T-helper 1 cell treated with Interleukin-12 subunit alpha and Interleukin-12 subunit beta and Interleukin-4 antibody, amounts not matched to agents 30 μg/mL and 1 μg/mL, for 36 hours (primary cell): ENCODE measurements at regions not wholly inside any gene's neighbourhood (a gene's known extent, or its start where the extent isn't known, plus 50 kb on each side); places are given as distances from the start of the nearest gene placed in this dataset.
"Not testable (repeated sequence)": the region's sequence is repeated elsewhere in the genome, so short reads cannot be mapped to it uniquely, and the experiment has no call there.

Experiments
- H3K27ac Mint-ChIP-seq: one replicate; pipeline ENCODE4 v1.8.0; 2021; ENCODE audit warnings: mild to moderate bottlenecking, mixed read lengths
- H3K27me3 Mint-ChIP-seq: one replicate; pipeline ENCODE4 v1.8.0; 2021; ENCODE audit warnings: low read depth, mixed read lengths
- H3K36me3 Mint-ChIP-seq: one replicate; pipeline ENCODE4 v1.8.0; 2021; ENCODE audit warnings: low read depth, mixed read lengths
- H3K4me1 Mint-ChIP-seq: one replicate; pipeline ENCODE4 v1.8.0; 2021; ENCODE audit warnings: low read depth, mixed read lengths
- H3K4me3 Mint-ChIP-seq: one replicate; pipeline ENCODE4 v1.8.0; 2021; ENCODE audit warnings: mild to moderate bottlenecking, moderate library complexity, mixed read lengths
- H3K9me3 Mint-ChIP-seq: one replicate; pipeline ENCODE4 v1.8.0; 2021; ENCODE audit warnings: mixed read lengths

DNA sequence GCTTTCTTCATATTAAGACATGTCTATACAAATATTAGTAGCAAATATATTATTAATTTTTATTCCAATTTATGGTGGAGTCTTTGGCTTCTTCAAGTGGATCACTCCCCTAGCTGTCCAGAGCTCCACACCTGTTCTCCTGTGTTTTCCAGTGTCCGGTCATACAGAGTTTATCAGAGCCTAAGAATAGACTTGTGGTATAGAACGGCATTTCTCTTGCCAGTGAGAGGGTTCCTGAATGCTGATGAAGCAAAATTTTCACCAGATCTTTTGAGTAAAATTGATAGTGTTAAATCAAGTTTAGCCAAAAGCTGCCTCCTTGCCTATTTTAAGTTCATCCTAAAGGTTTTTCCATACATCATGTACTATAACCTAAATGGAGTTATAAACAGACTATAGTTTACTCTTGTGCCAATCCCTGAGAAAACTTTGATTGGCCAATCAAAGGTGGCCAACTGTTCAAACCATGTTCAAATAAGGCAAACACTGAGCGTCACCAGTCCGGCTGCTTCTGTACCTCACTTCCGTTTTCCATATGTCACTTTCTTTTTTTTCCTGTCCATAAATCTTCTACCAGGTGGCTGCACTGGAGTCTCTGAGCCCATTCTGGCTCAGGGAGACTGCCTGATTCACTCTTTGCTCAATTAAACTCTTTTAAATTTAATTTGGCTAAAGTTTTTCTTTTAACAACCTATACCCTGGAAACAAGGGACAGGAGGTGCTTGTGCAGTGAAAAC lies 422.7 kb upstream of the FRG2C start:
- H3K9me3 Mint-ChIP-seq, H3K4me3 Mint-ChIP-seq, H3K27me3 Mint-ChIP-seq, H3K36me3 Mint-ChIP-seq, H3K4me1 Mint-ChIP-seq, H3K27ac Mint-ChIP-seq: not testable (repeated sequence)

GRCh38 chr3:75242012-75242735 lies 422.0 kb upstream of the FRG2C start:
- Mint-ChIP-seq H3K4me1 (no peaks in the 10 kb centered on the region), H3K27me3 (no peaks in the 10 kb centered on the region), H3K4me3 (no peak overlapping the region), H3K9me3 (no peaks in the 10 kb centered on the region), H3K36me3 (no peaks in the 10 kb centered on the region), H3K27ac (no peak overlapping the region)

DNA sequence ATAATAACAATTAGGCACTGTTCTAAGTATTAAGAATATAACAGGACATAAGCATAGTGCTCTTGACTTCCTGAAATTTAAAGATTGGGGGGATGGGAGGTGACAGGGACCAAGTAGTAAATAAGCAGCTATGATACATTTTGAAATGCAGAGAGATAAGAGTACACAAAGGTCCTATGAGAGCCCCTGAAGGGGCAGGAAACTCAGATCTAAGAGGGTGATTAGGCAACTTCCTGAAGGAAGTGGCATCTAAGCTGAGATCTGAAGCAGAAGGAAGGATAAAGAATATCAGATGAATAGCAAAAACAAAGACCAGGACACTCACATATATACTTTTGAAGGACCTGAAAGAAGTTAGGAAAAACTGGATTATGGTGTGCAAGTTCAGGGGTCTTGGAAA lies 415.2 kb upstream of the FRG2C start:
- Mint-ChIP-seq H3K4me3 (no peak overlapping the region), H3K27ac (no peak overlapping the region), H3K9me3 (no peaks in the 10 kb centered on the region), H3K36me3 (no peaks in the 10 kb centered on the region), H3K4me1 (peaks cover 2% of the 10 kb centered on the region), H3K27me3 (no peaks in the 10 kb centered on the region)

DNA sequence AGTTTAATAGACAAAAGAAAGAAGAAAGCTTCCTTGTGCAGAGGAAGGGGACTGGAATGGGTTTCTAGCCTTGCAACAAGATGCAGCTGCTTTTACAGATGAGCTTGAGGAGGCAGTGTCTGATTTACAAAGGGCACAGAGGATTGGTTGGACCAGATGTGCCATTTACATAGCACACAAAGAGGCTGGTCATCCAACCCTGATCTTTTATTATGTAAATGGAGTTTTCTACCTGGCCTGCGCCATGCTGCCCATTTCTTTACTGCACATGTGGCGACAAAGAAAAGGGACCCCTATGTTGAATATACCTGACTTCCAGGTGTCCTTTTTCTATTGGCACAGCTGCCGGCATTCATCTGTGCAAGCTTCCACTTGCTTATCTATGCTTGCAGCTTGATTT lies 409.4 kb upstream of the FRG2C start:
- H3K4me3 Mint-ChIP-seq, result no peak overlapping the region
- H3K9me3 Mint-ChIP-seq, result no peaks in the 10 kb centered on the region
- H3K4me1 Mint-ChIP-seq, result no peaks in the 10 kb centered on the region
- no peaks in the 10 kb centered on the region for H3K36me3 Mint-ChIP-seq
- no peak overlapping the region for H3K27ac Mint-ChIP-seq
- H3K27me3 Mint-ChIP-seq, result no peaks in the 10 kb centered on the region

- H3K4me3 Mint-ChIP-seq, H3K27ac Mint-ChIP-seq, H3K36me3 Mint-ChIP-seq, H3K9me3 Mint-ChIP-seq, H3K4me1 Mint-ChIP-seq, H3K27me3 Mint-ChIP-seq: not testable (repeated sequence)
These were observed 405.1 kb upstream of the FRG2C start for GRCh38 chr3:75258825-75259683.

DNA sequence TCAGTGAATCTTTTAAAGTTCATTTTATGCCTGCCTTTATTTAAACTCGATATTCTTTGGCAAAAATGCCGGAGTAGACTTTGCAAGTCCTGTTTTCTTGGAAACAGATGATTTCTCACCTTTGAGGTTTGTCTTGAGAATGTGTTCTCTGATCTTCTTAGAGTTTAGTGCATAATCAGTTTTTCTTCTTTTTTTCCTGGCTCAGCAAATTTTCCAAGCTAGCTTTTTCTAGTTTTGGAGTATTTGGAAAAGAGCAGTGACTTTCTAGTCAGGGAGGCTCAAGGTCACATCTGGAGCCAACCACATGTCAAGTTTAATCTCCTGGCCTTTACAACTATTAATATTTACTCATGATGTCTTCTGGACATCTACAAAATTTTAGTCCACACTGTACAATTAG lies 403.2 kb upstream of the FRG2C start:
- H3K36me3 Mint-ChIP-seq, H3K27ac Mint-ChIP-seq, H3K27me3 Mint-ChIP-seq, H3K4me3 Mint-ChIP-seq, H3K4me1 Mint-ChIP-seq, H3K9me3 Mint-ChIP-seq: not testable (repeated sequence)

DNA sequence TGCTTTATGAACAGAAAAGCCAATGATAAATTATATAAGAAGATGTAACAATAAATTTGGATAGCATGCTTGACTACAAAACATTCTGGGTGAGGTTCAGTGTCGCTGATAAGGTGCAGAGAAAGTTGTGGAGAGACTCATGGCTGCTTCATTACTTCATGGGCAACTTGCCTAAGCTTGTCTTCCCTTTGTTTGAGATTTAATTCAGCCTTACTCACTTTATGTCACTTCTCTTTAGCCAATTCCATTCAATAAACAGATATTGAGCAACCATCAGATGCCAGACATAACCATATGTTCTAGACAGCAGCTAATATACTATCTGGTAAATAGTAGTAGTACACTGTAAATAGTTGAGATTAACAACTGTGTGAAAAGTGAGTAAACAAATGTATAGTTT lies 401.5 kb upstream of the FRG2C start:
- no peak overlapping the region for H3K27ac Mint-ChIP-seq

DNA sequence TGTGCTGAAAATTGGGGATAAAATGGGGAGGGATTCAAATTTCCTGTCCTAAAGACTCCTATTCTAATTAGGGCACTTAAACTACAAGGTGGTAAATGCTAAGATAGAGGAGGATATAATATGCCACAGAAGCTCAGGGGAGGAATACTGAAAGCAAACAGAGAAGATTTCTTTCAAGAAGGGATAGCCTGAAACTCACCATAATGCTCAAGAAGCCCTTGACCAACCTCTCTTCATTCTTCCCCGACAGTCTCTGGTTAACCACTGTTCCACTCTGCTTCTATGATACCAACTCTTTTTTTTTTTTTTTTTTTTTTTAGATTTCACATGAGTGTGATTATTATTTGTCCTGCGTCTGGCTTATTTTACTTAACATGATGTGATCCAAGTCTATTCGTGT lies 398.2 kb upstream of the FRG2C start:
- H3K36me3 Mint-ChIP-seq, result no peaks in the 10 kb centered on the region
- H3K27me3 Mint-ChIP-seq, result no peaks in the 10 kb centered on the region
- no peaks in the 10 kb centered on the region for H3K9me3 Mint-ChIP-seq
- no peak overlapping the region for H3K4me3 Mint-ChIP-seq
- H3K27ac Mint-ChIP-seq, result no peak overlapping the region
- no peaks in the 10 kb centered on the region for H3K4me1 Mint-ChIP-seq

More for the DNA sequence above, 401.5 kb upstream of the FRG2C start:
- Mint-ChIP-seq H3K4me1 (no peaks in the 10 kb centered on the region), H3K36me3 (no peaks in the 10 kb centered on the region), H3K9me3 (no peaks in the 10 kb centered on the region), H3K27me3 (no peaks in the 10 kb centered on the region), H3K4me3 (no peak overlapping the region)

GRCh38 chr3:75268576-75268975 lies 395.6 kb upstream of the FRG2C start:
- not testable (repeated sequence) for H3K27me3 Mint-ChIP-seq, H3K4me3 Mint-ChIP-seq, H3K36me3 Mint-ChIP-seq, H3K9me3 Mint-ChIP-seq, H3K27ac Mint-ChIP-seq, H3K4me1 Mint-ChIP-seq

GRCh38 chr3:75272237-75272636 lies 391.9 kb upstream of the FRG2C start:
- H3K4me1 Mint-ChIP-seq, H3K27me3 Mint-ChIP-seq, H3K36me3 Mint-ChIP-seq, H3K4me3 Mint-ChIP-seq, H3K27ac Mint-ChIP-seq, H3K9me3 Mint-ChIP-seq: not testable (repeated sequence)

GRCh38 chr3:75272691-75273090 lies 391.4 kb upstream of the FRG2C start:
- H3K27ac Mint-ChIP-seq, result no peak overlapping the region
- no peak overlapping the region for H3K4me3 Mint-ChIP-seq
- peaks cover 3% of the 10 kb centered on the region for H3K9me3 Mint-ChIP-seq
- no peaks in the 10 kb centered on the region for H3K27me3 Mint-ChIP-seq
- no peaks in the 10 kb centered on the region for H3K4me1 Mint-ChIP-seq
- no peaks in the 10 kb centered on the region for H3K36me3 Mint-ChIP-seq

GRCh38 chr3:75285531-75286148 lies 378.5 kb upstream of the FRG2C start:
- not testable (repeated sequence) for H3K27me3 Mint-ChIP-seq, H3K27ac Mint-ChIP-seq, H3K4me3 Mint-ChIP-seq, H3K4me1 Mint-ChIP-seq, H3K9me3 Mint-ChIP-seq, H3K36me3 Mint-ChIP-seq

- H3K27ac Mint-ChIP-seq, H3K27me3 Mint-ChIP-seq, H3K4me1 Mint-ChIP-seq, H3K36me3 Mint-ChIP-seq, H3K4me3 Mint-ChIP-seq, H3K9me3 Mint-ChIP-seq: not testable (repeated sequence)
These were observed 375.1 kb upstream of the FRG2C start for GRCh38 chr3:75288972-75289574.

- no peaks in the 10 kb centered on the region for H3K27me3 Mint-ChIP-seq
- H3K9me3 Mint-ChIP-seq, result no peaks in the 10 kb centered on the region
- no peaks in the 10 kb centered on the region for H3K36me3 Mint-ChIP-seq
- H3K27ac Mint-ChIP-seq, result no peak overlapping the region
- H3K4me1 Mint-ChIP-seq, result no peaks in the 10 kb centered on the region
- no peak overlapping the region for H3K4me3 Mint-ChIP-seq
These were observed 370.0 kb upstream of the FRG2C start for GRCh38 chr3:75294124-75294523.
